Keratinocyte (primary cell): ENCODE measurements at regions not wholly inside any gene's neighbourhood (a gene's known extent, or its start where the extent isn't known, plus 50 kb on each side); places are given as distances from the start of the nearest gene placed in this dataset.

Experiments used
- DNase-seq: peaks from one replicate; pipeline ENCODE4 v3.0.0-alpha.2; 2011; ENCODE audit warnings: low read depth, missing footprints, low spot score
- FAIRE-seq: peaks from 2 replicates; lab custom pipeline; 2011; peaks lifted over from hg19 to GRCh38; lab: Jason Lieb, UNC
- H2AFZ ChIP-seq: 2 replicates; pipeline ENCODE4 v1.6.0; 2012; ENCODE audit warnings: low read length, control low read depth, inconsistent platforms; ENCODE audit not compliant: control insufficient read depth
- H3K27ac ChIP-seq: 2 replicates; pipeline ENCODE4 v1.5.1; 2011; ENCODE audit warnings: low read length; ENCODE audit not compliant: control insufficient read depth, insufficient read depth
- H3K27me3 ChIP-seq: 3 replicates; pipeline ENCODE4 v1.6.0; 2011; ENCODE audit warnings: low read length; ENCODE audit not compliant: control insufficient read depth, insufficient read depth; ENCODE audit errors: extremely low read depth
- H3K36me3 ChIP-seq, 2 experiments: 2 replicates in 1 of 2; 3 replicates in 1 of 2; pipeline ENCODE4 v1.5.1; 2011; ENCODE audit warnings: low read length in 2 of 2, mild to moderate bottlenecking in 1 of 2; ENCODE audit not compliant: control insufficient read depth in 2 of 2, insufficient read depth in 2 of 2; ENCODE audit errors: extremely low read depth in 1 of 2
- H3K4me1 ChIP-seq: 3 replicates; pipeline ENCODE4 v1.5.1; 2011; ENCODE audit warnings: low read length; ENCODE audit not compliant: control insufficient read depth, insufficient read depth; ENCODE audit errors: extremely low read depth
- H3K4me2 ChIP-seq: 3 replicates; pipeline ENCODE4 v1.6.0; 2011; ENCODE audit warnings: low read depth, low read length; ENCODE audit not compliant: control insufficient read depth, insufficient read depth; ENCODE audit errors: extremely low read depth
- H3K4me3 ChIP-seq, 3 experiments: fragments of 200-600 bp in 1 of 3; sonication (generic) in 1 of 3; 2 replicates in 2 of 3; 3 replicates in 1 of 3; pipeline ENCODE4 v1.5.1; 2011 to 2016; ENCODE audit warnings: low read length in 3 of 3, mild to moderate bottlenecking in 3 of 3, control low read depth in 2 of 3, inconsistent platforms in 1 of 3, low read depth in 1 of 3, mixed read lengths in 1 of 3, mixed run types in 1 of 3, moderate library complexity in 1 of 3; ENCODE audit not compliant: control insufficient read depth in 2 of 3, insufficient read depth in 2 of 3; ENCODE audit errors: extremely low read depth in 1 of 3
- H3K79me2 ChIP-seq: 2 replicates; pipeline ENCODE4 v1.6.0; 2012; ENCODE audit warnings: low read length; ENCODE audit not compliant: control insufficient read depth, insufficient read depth
- H3K9ac ChIP-seq: 3 replicates; pipeline ENCODE4 v1.6.0; 2011; ENCODE audit warnings: low read length; ENCODE audit not compliant: control insufficient read depth, insufficient read depth; ENCODE audit errors: extremely low read depth
- H3K9me1 ChIP-seq: 3 replicates; pipeline ENCODE4 v1.6.0; 2011; ENCODE audit warnings: low read length; ENCODE audit not compliant: control insufficient read depth, insufficient read depth; ENCODE audit errors: extremely low read depth
- H3K9me3 ChIP-seq: 2 replicates; pipeline ENCODE4 v1.5.1; 2012; ENCODE audit warnings: low read depth, low read length; ENCODE audit not compliant: control insufficient read depth
- H4K20me1 ChIP-seq: 3 replicates; pipeline ENCODE4 v1.6.0; 2011; ENCODE audit warnings: low read length; ENCODE audit not compliant: control insufficient read depth, insufficient read depth; ENCODE audit errors: extremely low read depth
- CTCF ChIP-seq, 3 experiments: IDR thresholded peaks in 1 of 3; conservative IDR thresholded peaks in 1 of 3; optimal IDR thresholded peaks in 1 of 3; 2 replicates in 2 of 3; 3 replicates in 1 of 3; pipeline versions ENCODE3 to v1.5.1; 2011; ENCODE audit warnings: low read length in 3 of 3, mild to moderate bottlenecking in 3 of 3, moderate library complexity in 2 of 3, control low read depth in 1 of 3, inconsistent platforms in 1 of 3; ENCODE audit not compliant: insufficient read depth in 2 of 3; ENCODE audit errors: extremely low read depth in 1 of 3
- EZH2 ChIP-seq: IDR thresholded peaks from one replicate; pipeline ENCODE4 v1.6.1; 2012; ENCODE audit warnings: inconsistent platforms, mild to moderate bottlenecking, low read length, moderate library complexity
- dilution Hi-C: fragments of 300-500 bp; cut with MboI; formaldehyde crosslinking; loops from one replicate; pipeline ENCODE4 v1.7.0; 2020; ENCODE audit warnings: low sequenced_read_pairs; ENCODE audit not compliant: extremely low pct_ligation_motif_present

GRCh38 chr16:27719106-27719445, 169.1 kb downstream of the KATNIP start:
- no peak for FAIRE-seq
- H3K9ac ChIP-seq = no peak overlapping the region
- peaks cover 0 to 5% of the 10 kb centered on the region in 2 experiments for H3K36me3 ChIP-seq
- no peak for DNase-seq
- peaks cover 5% of the 10 kb centered on the region for H3K4me1 ChIP-seq
- no peak overlapping the region for H3K4me2 ChIP-seq
- no peaks in the 10 kb centered on the region for H3K9me3 ChIP-seq
- no peak overlapping the region for H3K27ac ChIP-seq
- dilution Hi-C loops = no loop called here
- H4K20me1 ChIP-seq = no peaks in the 10 kb centered on the region
- no peak overlapping the region for H3K4me3 ChIP-seq
- TF ChIP-seq EZH2 (no peak), CTCF (optimal IDR thresholded peaks at IDR 0.05 in 1 of 3, IDR thresholded peaks at IDR 0.05 in 1 of 3, conservative IDR thresholded peaks at IDR 0.05 in 1 of 3; ENCODE audit: extremely low read depth in 1 of 3, insufficient read depth in 2 of 3, low read length in 3 of 3) (no peak)
- no peaks in the 10 kb centered on the region for H3K9me1 ChIP-seq
- no peaks in the 10 kb centered on the region for H3K79me2 ChIP-seq
- no peak overlapping the region for H2AFZ ChIP-seq
- H3K27me3 ChIP-seq = no peaks in the 10 kb centered on the region

- no peak for TF ChIP-seq EZH2
- no peak for TF ChIP-seq CTCF (optimal IDR thresholded peaks at IDR 0.05 in 1 of 3, IDR thresholded peaks at IDR 0.05 in 1 of 3, conservative IDR thresholded peaks at IDR 0.05 in 1 of 3; ENCODE audit: extremely low read depth in 1 of 3, insufficient read depth in 2 of 3, low read length in 3 of 3)
- Histone ChIP-seq H3K9me1 (no peaks in the 10 kb centered on the region), H3K27ac (no peak overlapping the region), H3K4me3 (no peak overlapping the region), H3K36me3 (peaks cover 7 to 8% of the 10 kb centered on the region in 2 experiments), H4K20me1 (no peaks in the 10 kb centered on the region), H3K4me1 (peaks cover 9% of the 10 kb centered on the region), H3K9me3 (no peaks in the 10 kb centered on the region), H3K4me2 (no peak overlapping the region), H3K79me2 (no peaks in the 10 kb centered on the region), H3K27me3 (no peaks in the 10 kb centered on the region), H3K9ac (no peak overlapping the region), H2AFZ (no peak overlapping the region)
- no peak for DNase-seq
- FAIRE-seq = no peak
- dilution Hi-C loops = no loop called here
These were observed 171.0 kb downstream of the KATNIP start for GRCh38 chr16:27720731-27721530.
